Mesenchymal stem cell (in vitro differentiated cells and primary cell): ENCODE measurements at regions not wholly inside any gene's neighbourhood (a gene's known extent, or its start where the extent isn't known, plus 50 kb on each side); places are given as distances from the start of the nearest gene placed in this dataset.

Experiments used
- DNase-seq: peaks from one replicate; pipeline ENCODE4 v3.0.0-alpha.2; 2013
- H2AFZ ChIP-seq: one replicate; pipeline ENCODE4 v1.6.1; 2013; ENCODE audit warnings: low read depth, mild to moderate bottlenecking, control low read depth, inconsistent platforms, low read length, moderate library complexity
- H2AK5ac ChIP-seq: 2 replicates; pipeline ENCODE4 v1.6.1; 2013; ENCODE audit warnings: low read length, moderate library complexity, mild to moderate bottlenecking, inconsistent platforms; ENCODE audit not compliant: severe bottlenecking
- H2BK120ac ChIP-seq: one replicate; pipeline ENCODE4 v1.6.1; 2013; ENCODE audit warnings: low read depth, mild to moderate bottlenecking, inconsistent platforms, low read length, moderate library complexity
- H2BK12ac ChIP-seq, 2 experiments: one replicate each; pipeline ENCODE4 v1.6.1; 2013; ENCODE audit warnings: inconsistent platforms in 2 of 2, low read length in 2 of 2, mild to moderate bottlenecking in 2 of 2, moderate library complexity in 2 of 2, control low read depth in 1 of 2
- H2BK15ac ChIP-seq: one replicate; pipeline ENCODE4 v1.6.1; 2013; ENCODE audit warnings: mild to moderate bottlenecking, low read depth, inconsistent platforms; ENCODE audit not compliant: poor library complexity, severe bottlenecking
- H2BK5ac ChIP-seq: 2 replicates; pipeline ENCODE4 v1.6.1; 2013; ENCODE audit warnings: low read depth, mild to moderate bottlenecking, low read length, control low read depth, inconsistent platforms; ENCODE audit not compliant: poor library complexity, severe bottlenecking
- H3K14ac ChIP-seq, 2 experiments: one replicate each; pipeline ENCODE4 v1.6.1; 2013; ENCODE audit warnings: inconsistent platforms in 2 of 2, low read length in 2 of 2, control low read depth in 1 of 2, mild to moderate bottlenecking in 1 of 2, moderate library complexity in 1 of 2
- H3K18ac ChIP-seq, 2 experiments: one replicate each; pipeline ENCODE4 v1.6.1; 2013; ENCODE audit warnings: inconsistent platforms in 2 of 2, low read length in 2 of 2, control low read depth in 1 of 2, low read depth in 1 of 2, mild to moderate bottlenecking in 1 of 2
- H3K23ac ChIP-seq, 2 experiments: one replicate each; pipeline ENCODE4 v1.6.1; 2013; ENCODE audit warnings: inconsistent platforms in 2 of 2, low read length in 2 of 2, mild to moderate bottlenecking in 2 of 2, moderate library complexity in 2 of 2, control low read depth in 1 of 2
- H3K27ac ChIP-seq: 2 replicates; pipeline ENCODE4 v1.5.1; 2013; ENCODE audit warnings: mild to moderate bottlenecking, moderate library complexity, low read length, control low read depth, inconsistent platforms; ENCODE audit not compliant: poor library complexity, severe bottlenecking
- H3K27me3 ChIP-seq, 2 experiments: 2 replicates each; pipeline versions ENCODE4 v1.6.1 to v1.7.0; 2013; ENCODE audit warnings: low read length in 2 of 2, mild to moderate bottlenecking in 2 of 2, moderate library complexity in 2 of 2, control low read depth in 1 of 2, inconsistent platforms in 1 of 2; ENCODE audit not compliant: control insufficient read depth in 1 of 2, insufficient read depth in 1 of 2
- H3K36me3 ChIP-seq, 2 experiments: 2 replicates each; pipeline versions ENCODE4 v1.6.1 to v1.7.0; 2013; ENCODE audit warnings: low read length in 2 of 2, control low read depth in 1 of 2, inconsistent platforms in 1 of 2, low read depth in 1 of 2, mild to moderate bottlenecking in 1 of 2; ENCODE audit not compliant: insufficient read depth in 2 of 2, control insufficient read depth in 1 of 2
- H3K4ac ChIP-seq, 2 experiments: one replicate each; pipeline ENCODE4 v1.6.1; 2013; ENCODE audit warnings: inconsistent platforms in 2 of 2, low read length in 2 of 2, mild to moderate bottlenecking in 2 of 2, moderate library complexity in 2 of 2, control low read depth in 1 of 2, low read depth in 1 of 2
- H3K4me1 ChIP-seq: 2 replicates; pipeline ENCODE4 v1.6.1; 2013; ENCODE audit warnings: low read depth, low read length, control low read depth; ENCODE audit not compliant: control insufficient read depth, insufficient read depth
- H3K4me2 ChIP-seq: 2 replicates; pipeline ENCODE4 v1.6.1; 2013; ENCODE audit warnings: low read length, mild to moderate bottlenecking, inconsistent platforms; ENCODE audit not compliant: poor library complexity, severe bottlenecking
- H3K4me3 ChIP-seq, 2 experiments: 2 replicates each; pipeline versions ENCODE4 v1.5.1 to v1.7.0; 2013; ENCODE audit warnings: low read length in 2 of 2, mild to moderate bottlenecking in 2 of 2, control low read depth in 1 of 2, low read depth in 1 of 2; ENCODE audit not compliant: insufficient read depth in 1 of 2
- H3K79me1 ChIP-seq: replicated peaks from 2 replicates; pipeline ENCODE4 v1.6.1; 2013; ENCODE audit warnings: mild to moderate bottlenecking, control low read depth, low read length, inconsistent platforms; ENCODE audit not compliant: poor library complexity, severe bottlenecking
- H3K9ac ChIP-seq: 2 replicates; pipeline ENCODE4 v1.7.0; 2013; ENCODE audit warnings: mild to moderate bottlenecking, low read length, moderate library complexity
- H3K9me3 ChIP-seq: 2 replicates; pipeline ENCODE4 v1.7.0; 2013; ENCODE audit warnings: mild to moderate bottlenecking, low read length; ENCODE audit not compliant: control insufficient read depth
- H4K8ac ChIP-seq: one replicate; pipeline ENCODE4 v1.6.1; 2013; ENCODE audit warnings: inconsistent platforms, mild to moderate bottlenecking, low read length, moderate library complexity
- H4K91ac ChIP-seq: one replicate; pipeline ENCODE4 v1.6.1; 2013; ENCODE audit warnings: mild to moderate bottlenecking, low read length, inconsistent platforms
- WGBS: methylation state at CpG from one replicate; pipeline ENCODE4 v1.1.7; 2013; ENCODE audit warnings: mixed read lengths; 5-methylcytosine and 5-hydroxymethylcytosine counted together

DNA sequence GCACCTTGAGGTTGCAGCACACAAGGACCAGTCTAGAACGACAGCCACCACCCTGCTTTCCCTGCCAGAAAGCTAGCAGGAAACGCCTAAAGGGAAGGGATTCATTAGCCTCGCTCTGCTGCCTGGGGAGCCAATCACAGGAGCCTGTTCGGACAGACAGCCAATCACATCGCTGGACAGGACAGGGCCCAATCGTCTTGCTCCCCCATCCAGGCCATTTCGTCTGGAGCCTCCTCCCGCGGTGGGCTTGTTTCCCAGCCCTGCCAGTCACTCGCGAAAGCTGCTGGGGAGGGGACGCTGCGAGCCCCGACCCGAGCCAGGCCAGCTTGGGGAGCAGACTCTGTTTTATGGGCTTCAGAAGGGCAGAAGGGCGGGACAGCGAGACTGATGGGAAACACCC is 79.8 kb upstream of the NCAM1 start:
- Histone ChIP-seq H3K4me2 (no peak overlapping the region), H2BK12ac (no peak overlapping the region)
- 13% methylated on average over 14 of the region's 17 CpGs for WGBS

DNA sequence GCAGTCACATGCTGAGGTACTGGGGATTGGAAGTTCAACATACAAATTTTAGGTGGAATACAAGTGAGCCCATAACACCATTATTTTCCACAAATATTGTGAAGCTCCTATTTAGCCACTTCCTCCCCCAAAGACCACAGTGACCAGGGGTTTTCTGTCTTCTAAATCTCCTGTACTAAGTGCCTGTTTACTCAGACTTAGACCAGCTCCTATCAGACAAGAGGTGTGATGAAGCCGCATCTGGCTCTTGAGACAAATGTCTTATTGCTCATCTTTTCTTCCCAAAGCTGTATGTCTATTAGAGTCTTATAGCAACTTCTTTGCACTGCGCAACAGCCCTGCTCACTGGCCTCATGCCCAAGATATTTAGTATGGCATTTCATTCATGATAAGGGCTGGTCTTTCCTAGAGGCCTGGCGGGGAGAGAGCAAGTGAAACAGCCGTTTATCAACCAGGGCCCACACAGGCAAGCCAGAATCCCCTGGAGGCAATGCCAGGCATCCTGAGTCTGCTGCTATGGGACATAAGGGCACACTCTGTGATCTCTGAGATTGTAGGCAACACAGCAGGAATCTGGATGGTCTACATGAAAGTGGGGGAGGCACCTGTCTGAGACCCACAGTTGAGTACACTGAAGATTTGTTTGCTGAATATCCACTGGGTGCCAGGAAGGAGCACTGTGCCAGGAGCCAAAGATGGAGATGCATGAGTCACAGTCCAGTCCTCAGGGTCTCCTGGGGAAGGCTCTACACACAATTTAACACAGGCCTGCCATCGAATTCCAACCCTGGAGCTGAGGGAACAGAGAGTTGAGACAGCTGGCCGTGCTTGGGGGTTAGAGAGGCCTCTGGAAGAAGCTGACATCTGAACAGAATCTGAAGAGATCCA is 78.5 kb upstream of the NCAM1 start:
- DNase-seq: no peak
- H3K4me2 ChIP-seq: no peak overlapping the region
- H3K14ac ChIP-seq: no peak overlapping the region
- H2BK15ac ChIP-seq: no peak overlapping the region
- no peak overlapping the region for H3K18ac ChIP-seq
- no peak overlapping the region for H3K9ac ChIP-seq
- no peak overlapping the region for H2AFZ ChIP-seq
- WGBS: 72% methylated on average over 6 of the region's 6 CpGs
- no peak overlapping the region for H2BK5ac ChIP-seq
- no peaks in the 10 kb centered on the region for H3K79me1 ChIP-seq
- H3K9me3 ChIP-seq: no peaks in the 10 kb centered on the region
- H3K4me1 ChIP-seq: peaks cover 2% of the 10 kb centered on the region
- no peak overlapping the region for H3K4ac ChIP-seq
- H3K36me3 ChIP-seq: no peaks in the 10 kb centered on the region
- no peak overlapping the region for H4K91ac ChIP-seq
- H2BK120ac ChIP-seq: no peak overlapping the region
- H2AK5ac ChIP-seq: no peak overlapping the region
- H3K27ac ChIP-seq: no peak overlapping the region
- no peak overlapping the region for H3K23ac ChIP-seq
- H3K4me3 ChIP-seq: no peak overlapping the region
- H4K8ac ChIP-seq: no peak overlapping the region
- H3K27me3 ChIP-seq: no peaks in the 10 kb centered on the region
- H2BK12ac ChIP-seq: no peak overlapping the region

More for the DNA sequence above, 79.8 kb upstream of the NCAM1 start:
- H3K4ac ChIP-seq: no peak overlapping the region
- no peak overlapping the region for H2BK120ac ChIP-seq
- H2BK15ac ChIP-seq: no peak overlapping the region
- H3K18ac ChIP-seq: no peak overlapping the region
- H3K9ac ChIP-seq: peak overlapping the region; percentile 20
- no peak overlapping the region for H3K14ac ChIP-seq
- H3K36me3 ChIP-seq: no peaks in the 10 kb centered on the region
- no peaks in the 10 kb centered on the region for H3K79me1 ChIP-seq
- no peak overlapping the region for H2BK5ac ChIP-seq
- no peaks in the 10 kb centered on the region for H3K9me3 ChIP-seq
- H4K8ac ChIP-seq: no peak overlapping the region
- H3K4me1 ChIP-seq: peaks cover 2% of the 10 kb centered on the region
- H2AK5ac ChIP-seq: no peak overlapping the region
- H4K91ac ChIP-seq: no peak overlapping the region
- H3K27ac ChIP-seq: no peak overlapping the region
- H3K27me3 ChIP-seq: peaks cover 0 to 3% of the 10 kb centered on the region in 2 experiments
- H3K4me3 ChIP-seq: peak overlapping the region in 1 of 2 experiments; percentile 69
- DNase-seq: peak; percentile 38
- no peak overlapping the region for H3K23ac ChIP-seq
- no peak overlapping the region for H2AFZ ChIP-seq

DNA sequence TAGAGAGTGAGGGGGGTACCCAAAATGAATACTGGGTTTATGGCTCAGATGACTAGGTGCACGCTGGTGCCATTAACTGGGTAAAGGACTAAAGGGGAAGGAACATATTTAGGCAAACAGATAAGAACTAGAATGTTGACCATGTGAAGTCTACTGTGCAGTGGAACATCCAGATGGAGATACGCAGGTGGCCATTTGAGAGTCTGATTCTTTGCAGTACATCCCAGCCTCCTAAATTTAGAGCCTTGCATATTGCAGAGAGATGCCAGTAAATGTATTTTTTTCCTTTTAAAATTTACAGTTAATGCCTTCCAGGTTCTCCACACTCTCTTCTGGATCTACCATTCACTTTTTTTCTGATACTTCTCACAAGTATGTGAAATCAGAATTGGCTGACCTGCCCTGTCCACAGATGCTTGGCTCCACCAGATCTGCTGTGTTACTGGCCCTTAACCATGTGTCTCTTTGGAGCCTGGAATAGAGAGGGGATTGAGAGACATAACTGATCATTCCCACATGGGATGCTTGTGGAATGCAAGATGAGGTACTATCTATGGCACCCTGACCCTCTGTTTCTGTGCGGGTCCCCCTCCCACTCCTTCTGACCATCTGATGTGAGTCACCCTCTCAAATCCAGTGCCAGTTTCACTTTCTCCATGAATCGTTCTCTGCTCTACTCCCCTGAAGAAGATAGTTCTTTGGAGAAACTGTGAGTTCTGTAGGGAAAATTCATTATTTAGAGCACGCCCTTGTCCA is 77.0 kb upstream of the NCAM1 start:
- Histone ChIP-seq H2BK15ac (no peak overlapping the region), H3K79me1 (no peaks in the 10 kb centered on the region), H4K8ac (no peak overlapping the region), H3K27me3 (no peaks in the 10 kb centered on the region), H3K36me3 (no peaks in the 10 kb centered on the region), H4K91ac (no peak overlapping the region), H3K4me1 (peaks cover 2% of the 10 kb centered on the region), H3K4me2 (no peak overlapping the region), H3K27ac (no peak overlapping the region), H2BK120ac (no peak overlapping the region), H3K23ac (no peak overlapping the region), H2BK12ac (no peak overlapping the region), H2AK5ac (no peak overlapping the region), H3K18ac (no peak overlapping the region), H3K9ac (peak overlapping the region; percentile 54), H3K14ac (no peak overlapping the region), H3K9me3 (no peaks in the 10 kb centered on the region), H2BK5ac (no peak overlapping the region), H3K4ac (no peak overlapping the region), H2AFZ (no peak overlapping the region), H3K4me3 (peak overlapping the region in 1 of 2 experiments; percentile 62)
- WGBS: 76% methylated on average over 5 of the region's 5 CpGs
- DNase-seq: peak; percentile 0

DNA sequence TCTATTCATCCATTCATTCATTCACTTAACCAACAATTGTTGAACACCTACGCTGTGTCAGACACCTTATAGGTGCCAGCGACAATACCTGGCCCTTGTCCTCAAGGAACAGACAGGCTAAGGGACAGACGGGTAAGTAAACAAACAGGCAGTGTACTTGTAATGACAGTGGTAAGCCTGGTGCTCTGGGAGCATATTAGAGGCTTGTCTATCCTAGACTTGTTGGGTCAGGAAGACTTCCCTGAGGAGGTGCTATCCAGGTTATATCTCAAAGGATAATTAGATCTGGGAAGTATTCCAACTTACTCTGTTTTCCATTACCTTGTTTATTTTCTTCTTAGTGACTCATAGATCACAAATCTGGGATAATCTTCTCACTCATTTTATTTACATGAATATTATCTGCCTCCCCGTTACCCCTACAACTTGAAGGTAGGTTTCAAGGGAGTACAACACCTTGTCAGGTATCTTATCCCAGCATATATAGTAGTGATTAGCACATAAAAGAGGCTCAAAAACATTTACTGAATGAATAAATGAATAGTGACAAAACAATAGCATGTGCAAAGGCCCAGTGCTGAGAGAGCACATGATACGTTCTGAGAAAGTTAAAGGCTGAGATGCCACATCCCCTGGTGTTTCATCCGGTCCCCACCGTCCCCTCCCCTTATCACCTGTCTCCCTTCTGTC is 75.3 kb upstream of the NCAM1 start:
- Histone ChIP-seq H3K9me3 (peaks cover 2% of the 10 kb centered on the region), H3K27ac (no peak overlapping the region), H3K4ac (no peak overlapping the region), H3K4me2 (no peak overlapping the region), H2BK12ac (no peak overlapping the region), H3K4me3 (no peak overlapping the region), H4K8ac (no peak overlapping the region), H2BK5ac (no peak overlapping the region), H3K27me3 (peaks cover 0 to 11% of the 10 kb centered on the region in 2 experiments), H3K9ac (no peak overlapping the region), H3K23ac (no peak overlapping the region), H2BK120ac (no peak overlapping the region), H3K14ac (no peak overlapping the region), H3K4me1 (peaks cover 2% of the 10 kb centered on the region), H3K36me3 (no peaks in the 10 kb centered on the region), H2AFZ (no peak overlapping the region), H2BK15ac (no peak overlapping the region), H4K91ac (no peak overlapping the region), H3K79me1 (no peaks in the 10 kb centered on the region), H3K18ac (no peak overlapping the region), H2AK5ac (no peak overlapping the region)
- no peak for DNase-seq
- 77% methylated on average over 6 of the region's 7 CpGs for WGBS
